ENCODE measurements at regions not wholly inside any gene's neighbourhood (a gene's known extent, or its start where the extent isn't known, plus 50 kb on each side); places are given as distances from the start of the nearest gene placed in this dataset.

- TF ChIP-seq CTCF (IDR thresholded peaks at IDR 0.05; ENCODE audit: insufficient read depth, low read depth, low read length) = no peak
Observed at GRCh38 chr1:57886376-57886775, 462.5 kb upstream of the DAB1 start.

GRCh38 chr1:57883642-57883995 lies 459.8 kb upstream of the DAB1 start:
- H3K4me3 ChIP-seq (ENCODE audit: low read depth, low read length) = no peak overlapping the region
- no peak for DNase-seq (ENCODE audit: low read depth)
- TF ChIP-seq CTCF (IDR thresholded peaks at IDR 0.05; ENCODE audit: insufficient read depth, low read depth, low read length) = no peak

More at GRCh38 chr1:57886376-57886775, 462.5 kb upstream of the DAB1 start:
- no peak overlapping the region for H3K4me3 ChIP-seq (ENCODE audit: low read depth, low read length)
- no peak for DNase-seq (ENCODE audit: low read depth)

- DNase-seq (ENCODE audit: low read depth) = no peak
- TF ChIP-seq CTCF (IDR thresholded peaks at IDR 0.05; ENCODE audit: insufficient read depth, low read depth, low read length) = no peak
- H3K4me3 ChIP-seq (ENCODE audit: low read depth, low read length) = no peak overlapping the region
Observed at GRCh38 chr1:57882934-57883641, 459.2 kb upstream of the DAB1 start.

GRCh38 chr1:57882072-57882471 lies 458.2 kb upstream of the DAB1 start:
- DNase-seq (ENCODE audit: low read depth) = no peak
- TF ChIP-seq CTCF (IDR thresholded peaks at IDR 0.05; ENCODE audit: insufficient read depth, low read depth, low read length) = no peak
- H3K4me3 ChIP-seq (ENCODE audit: low read depth, low read length) = no peak overlapping the region

GRCh38 chr1:57881639-57882038 lies 457.8 kb upstream of the DAB1 start:
- no peak for DNase-seq (ENCODE audit: low read depth)
- no peak overlapping the region for H3K4me3 ChIP-seq (ENCODE audit: low read depth, low read length)
- no peak for TF ChIP-seq CTCF (IDR thresholded peaks at IDR 0.05; ENCODE audit: insufficient read depth, low read depth, low read length)

- no peak for DNase-seq (ENCODE audit: low read depth)
- H3K4me3 ChIP-seq (ENCODE audit: low read depth, low read length) = no peak overlapping the region
- no peak for TF ChIP-seq CTCF (IDR thresholded peaks at IDR 0.05; ENCODE audit: insufficient read depth, low read depth, low read length)
Observed at GRCh38 chr1:57879700-57880099, 455.8 kb upstream of the DAB1 start.

- no peak for TF ChIP-seq CTCF (IDR thresholded peaks at IDR 0.05; ENCODE audit: insufficient read depth, low read depth, low read length)
- no peak for DNase-seq (ENCODE audit: low read depth)
- no peak overlapping the region for H3K4me3 ChIP-seq (ENCODE audit: low read depth, low read length)
Observed at GRCh38 chr1:57874418-57874877, 450.6 kb upstream of the DAB1 start.

All from fibroblast of villous mesenchyme (primary cell).